OCI-LY7 (cell line): ENCODE measurements at regions not wholly inside any gene's neighbourhood (a gene's known extent, or its start where the extent isn't known, plus 50 kb on each side); places are given as distances from the start of the nearest gene placed in this dataset.

ENCODE experiments used
- EZH2phosphoT487 ChIP-seq: fragments of 200-600 bp; sonication (generic); IDR thresholded peaks from 2 replicates; pipeline ENCODE4 v1.6.1; 2018; ENCODE audit warnings: low read depth, borderline replicate concordance, mild to moderate bottlenecking, mixed run types, antibody characterized with exemption, low read length, moderate library complexity, mixed read lengths
- TF ChIP-seq, protein P1 (sequence below): fragments of 200-600 bp; sonication (generic); conservative IDR thresholded peaks from 2 replicates; pipeline ENCODE4 v1.5.1; 2014; ENCODE audit warnings: mild to moderate bottlenecking, antibody characterized with exemption, low read length, moderate library complexity, mixed read lengths

DNA sequence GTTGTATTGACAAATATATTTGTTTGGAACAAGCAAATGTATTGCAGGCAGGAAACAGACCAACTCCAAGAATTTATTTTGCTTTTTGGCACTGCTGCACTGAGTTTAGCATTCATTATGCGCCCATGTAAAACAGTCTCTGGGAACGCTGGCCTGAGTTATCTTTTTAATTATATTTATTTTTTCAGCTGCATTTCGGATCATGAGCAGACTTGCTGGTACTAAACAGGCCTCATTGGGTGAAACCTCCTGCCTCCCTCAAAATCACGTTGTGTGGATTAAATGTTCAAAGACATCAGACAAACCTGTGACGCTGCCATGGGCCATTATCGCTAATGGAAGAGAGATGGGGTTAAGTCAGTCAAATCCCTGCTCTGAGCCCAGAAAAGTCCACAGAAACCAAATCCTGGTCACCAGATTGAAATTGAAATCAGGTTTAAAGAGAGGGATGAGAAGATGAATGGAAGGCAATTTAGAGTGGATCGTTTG lies 511.1 kb upstream of the PROK2 start:
- TF ChIP-seq, protein P1, sequence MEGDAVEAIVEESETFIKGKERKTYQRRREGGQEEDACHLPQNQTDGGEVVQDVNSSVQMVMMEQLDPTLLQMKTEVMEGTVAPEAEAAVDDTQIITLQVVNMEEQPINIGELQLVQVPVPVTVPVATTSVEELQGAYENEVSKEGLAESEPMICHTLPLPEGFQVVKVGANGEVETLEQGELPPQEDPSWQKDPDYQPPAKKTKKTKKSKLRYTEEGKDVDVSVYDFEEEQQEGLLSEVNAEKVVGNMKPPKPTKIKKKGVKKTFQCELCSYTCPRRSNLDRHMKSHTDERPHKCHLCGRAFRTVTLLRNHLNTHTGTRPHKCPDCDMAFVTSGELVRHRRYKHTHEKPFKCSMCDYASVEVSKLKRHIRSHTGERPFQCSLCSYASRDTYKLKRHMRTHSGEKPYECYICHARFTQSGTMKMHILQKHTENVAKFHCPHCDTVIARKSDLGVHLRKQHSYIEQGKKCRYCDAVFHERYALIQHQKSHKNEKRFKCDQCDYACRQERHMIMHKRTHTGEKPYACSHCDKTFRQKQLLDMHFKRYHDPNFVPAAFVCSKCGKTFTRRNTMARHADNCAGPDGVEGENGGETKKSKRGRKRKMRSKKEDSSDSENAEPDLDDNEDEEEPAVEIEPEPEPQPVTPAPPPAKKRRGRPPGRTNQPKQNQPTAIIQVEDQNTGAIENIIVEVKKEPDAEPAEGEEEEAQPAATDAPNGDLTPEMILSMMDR = no peak
- no peak for TF ChIP-seq EZH2phosphoT487
